22Rv1 (cell line): ENCODE measurements at regions not wholly inside any gene's neighbourhood (a gene's known extent, or its start where the extent isn't known, plus 50 kb on each side); places are given as distances from the start of the nearest gene placed in this dataset.
"Not testable (repeated sequence)": the region's sequence is repeated elsewhere in the genome, so short reads cannot be mapped to it uniquely, and the experiment has no call there.

ENCODE experiments used
- H3K27ac ChIP-seq: fragments of 450-650 bp; 2 replicates; pipeline ENCODE4 v1.5.1; 2017
- ZFX ChIP-seq: fragments of 450-650 bp; IDR thresholded peaks from 2 replicates; pipeline ENCODE4 v1.6.1; 2017; ENCODE audit warnings: antibody characterized with exemption, borderline replicate concordance
- TF ChIP-seq, protein P1 (sequence below): fragments of 450-650 bp; IDR thresholded peaks from 2 replicates; pipeline ENCODE4 v1.5.1; 2017; ENCODE audit warnings: mild to moderate bottlenecking

DNA sequence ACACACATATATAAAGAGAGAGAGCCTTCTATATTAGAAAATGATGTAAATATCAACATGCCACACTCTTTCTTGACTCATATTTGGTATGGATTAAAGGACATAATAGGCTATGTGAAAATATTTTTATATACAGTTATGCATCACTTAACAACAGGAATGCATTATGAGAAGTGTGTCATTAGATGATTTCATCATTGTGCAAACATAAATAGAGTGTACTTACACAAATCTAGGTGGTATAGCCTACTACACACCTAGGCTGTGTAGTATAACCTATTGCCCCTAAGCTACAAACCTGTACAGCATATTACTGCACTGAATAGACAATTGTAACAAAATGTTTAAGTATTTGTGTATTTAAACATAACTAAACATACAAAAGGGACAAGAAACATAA lies 354.8 kb upstream of the CNTNAP5 start:
- TF ChIP-seq, protein P1, sequence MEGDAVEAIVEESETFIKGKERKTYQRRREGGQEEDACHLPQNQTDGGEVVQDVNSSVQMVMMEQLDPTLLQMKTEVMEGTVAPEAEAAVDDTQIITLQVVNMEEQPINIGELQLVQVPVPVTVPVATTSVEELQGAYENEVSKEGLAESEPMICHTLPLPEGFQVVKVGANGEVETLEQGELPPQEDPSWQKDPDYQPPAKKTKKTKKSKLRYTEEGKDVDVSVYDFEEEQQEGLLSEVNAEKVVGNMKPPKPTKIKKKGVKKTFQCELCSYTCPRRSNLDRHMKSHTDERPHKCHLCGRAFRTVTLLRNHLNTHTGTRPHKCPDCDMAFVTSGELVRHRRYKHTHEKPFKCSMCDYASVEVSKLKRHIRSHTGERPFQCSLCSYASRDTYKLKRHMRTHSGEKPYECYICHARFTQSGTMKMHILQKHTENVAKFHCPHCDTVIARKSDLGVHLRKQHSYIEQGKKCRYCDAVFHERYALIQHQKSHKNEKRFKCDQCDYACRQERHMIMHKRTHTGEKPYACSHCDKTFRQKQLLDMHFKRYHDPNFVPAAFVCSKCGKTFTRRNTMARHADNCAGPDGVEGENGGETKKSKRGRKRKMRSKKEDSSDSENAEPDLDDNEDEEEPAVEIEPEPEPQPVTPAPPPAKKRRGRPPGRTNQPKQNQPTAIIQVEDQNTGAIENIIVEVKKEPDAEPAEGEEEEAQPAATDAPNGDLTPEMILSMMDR, result no peak
- no peak overlapping the region for H3K27ac ChIP-seq

- H3K27ac ChIP-seq, result not testable (repeated sequence)
Observed at GRCh38 chr2:123683797-123684196, 341.3 kb upstream of the CNTNAP5 start.

- no peak for TF ChIP-seq ZFX
- TF ChIP-seq, protein P1, result no peak
- H3K27ac ChIP-seq, result no peak overlapping the region
Observed at GRCh38 chr2:123687064-123687463, 338.0 kb upstream of the CNTNAP5 start.

- TF ChIP-seq, protein P1, result no peak
- TF ChIP-seq ZFX, result no peak
- H3K27ac ChIP-seq, result no peak overlapping the region
Observed at GRCh38 chr2:123688231-123688940, 336.7 kb upstream of the CNTNAP5 start.

- no peak for TF ChIP-seq ZFX
- TF ChIP-seq, protein P1, result no peak
- H3K27ac ChIP-seq, result no peak overlapping the region
Observed at GRCh38 chr2:123692121-123692520, 333.0 kb upstream of the CNTNAP5 start.

DNA sequence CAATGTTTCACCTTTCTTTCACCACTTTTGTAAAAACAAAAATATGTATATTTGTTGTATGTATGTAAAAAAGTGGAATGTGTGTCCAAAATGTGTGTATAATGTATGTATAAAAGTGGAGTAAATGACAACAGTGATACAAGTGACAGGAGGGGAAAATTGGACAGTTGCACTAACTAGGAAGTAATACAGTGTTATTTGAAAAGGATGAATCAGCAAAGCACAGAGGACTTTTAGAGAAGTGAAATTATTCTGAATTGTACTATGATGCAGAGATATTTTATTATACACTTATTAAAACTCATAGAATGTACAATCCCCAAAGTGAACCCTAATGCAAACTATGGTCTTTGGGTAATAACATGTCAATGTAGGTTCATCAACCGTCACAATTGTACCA lies 331.3 kb upstream of the CNTNAP5 start:
- H3K27ac ChIP-seq, result no peak overlapping the region
- TF ChIP-seq, protein P1, result no peak
- no peak for TF ChIP-seq ZFX

- H3K27ac ChIP-seq, result no peak overlapping the region
- TF ChIP-seq ZFX, result no peak
- TF ChIP-seq, protein P1, result no peak
Observed at GRCh38 chr2:123695426-123695825, 329.7 kb upstream of the CNTNAP5 start.

- H3K27ac ChIP-seq, result no peak overlapping the region
- TF ChIP-seq, protein P1, result no peak
- no peak for TF ChIP-seq ZFX
Observed at GRCh38 chr2:123696021-123696420, 329.1 kb upstream of the CNTNAP5 start.
